ENCODE measurements at regions not wholly inside any gene's neighbourhood (a gene's known extent, or its start where the extent isn't known, plus 50 kb on each side); places are given as distances from the start of the nearest gene placed in this dataset.

DNA sequence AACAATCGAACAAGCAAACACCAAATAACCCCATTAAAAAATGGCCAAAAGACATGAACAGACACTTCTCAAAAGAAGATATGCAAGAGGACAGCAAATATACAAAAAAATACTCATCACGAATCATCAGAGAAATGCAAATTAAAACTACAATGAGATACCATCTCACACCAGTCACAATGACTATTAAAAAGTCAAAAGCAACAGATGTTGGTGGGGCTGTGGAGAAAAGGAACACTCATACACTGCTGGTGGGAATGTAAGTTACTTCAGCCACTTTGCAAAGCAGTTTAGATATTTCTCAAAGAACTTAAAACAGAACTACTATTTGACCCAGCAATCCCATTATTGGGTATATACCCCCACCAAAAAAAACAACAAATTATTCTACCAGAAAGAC, 51.3 kb upstream of the FLI1 start:
- no peak overlapping the region for H3K4me3 Mint-ChIP-seq
- H3K9me3 Mint-ChIP-seq, result peaks cover 5 to 11% of the 10 kb centered on the region in 2 donors
- peaks cover 24% of the 10 kb centered on the region for H3K4me1 Mint-ChIP-seq
- ATAC-seq, result no peak
- H3K27me3 Mint-ChIP-seq, result no peaks in the 10 kb centered on the region
- no peak for DNase-seq
- no peak overlapping the region for H3K27ac Mint-ChIP-seq

DNA sequence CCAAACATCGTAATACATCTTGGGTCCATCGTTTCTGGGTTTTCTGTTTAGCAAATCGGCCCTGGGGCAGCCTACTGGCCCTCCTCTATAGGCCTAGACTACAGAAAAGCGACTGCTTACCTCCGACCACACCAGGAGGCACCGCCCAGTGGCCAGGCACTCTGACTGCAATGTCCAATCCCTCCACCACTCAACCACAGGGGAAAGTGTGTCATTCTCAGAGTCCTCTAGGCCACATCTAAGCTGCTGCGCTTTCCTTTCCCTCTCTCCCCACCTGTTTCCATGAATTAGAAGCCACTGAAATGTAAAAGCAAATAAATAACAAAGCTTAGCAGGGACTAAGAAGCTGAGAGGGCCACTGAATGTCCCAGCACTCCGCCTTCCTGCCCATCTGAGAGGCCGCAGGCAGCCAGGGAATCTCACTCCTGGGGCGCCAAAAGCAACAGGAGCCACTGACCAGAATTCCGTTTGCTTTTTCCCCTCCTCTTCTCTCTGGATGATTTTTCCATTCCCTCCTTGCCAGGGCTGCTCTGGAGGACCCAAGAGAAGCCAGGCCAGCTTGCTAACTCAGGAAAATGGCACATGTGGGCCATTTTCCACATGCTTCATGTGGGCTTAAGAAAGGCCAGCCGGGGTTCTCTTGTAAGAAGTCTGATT, 50.1 kb upstream of the FLI1 start:
- Mint-ChIP-seq H3K27ac (peak overlapping the region in 1 of 2 donors; percentile 37), H3K27me3 (no peaks in the 10 kb centered on the region), H3K4me1 (peaks cover 16% of the 10 kb centered on the region), H3K9me3 (peaks cover 5 to 11% of the 10 kb centered on the region in 2 donors), H3K4me3 (no peak overlapping the region)
- DNase-seq (peak in 1 of 2 donors; percentile 40), ATAC-seq (peak; percentile 93)
